GM19324 (cell line): ENCODE measurements at regions not wholly inside any gene's neighbourhood (a gene's known extent, or its start where the extent isn't known, plus 50 kb on each side); places are given as distances from the start of the nearest gene placed in this dataset.
"Not testable (repeated sequence)": the region's sequence is repeated elsewhere in the genome, so short reads cannot be mapped to it uniquely, and the experiment has no call there.

ENCODE experiments used
- ATAC-seq: cut with Tn5 transposase; IDR thresholded peaks from one replicate; pipeline ENCODE4 v1.9.1; 2021; ENCODE audit warnings: mild to moderate bottlenecking, moderate library complexity; ENCODE audit not compliant: unreplicated experiment, low FRiP score

GRCh38 chr18:57887543-57888383 lies 84.6 kb upstream of the ATP8B1 start:
- no peak for ATAC-seq

GRCh38 chr18:57885931-57886330 lies 82.8 kb upstream of the ATP8B1 start:
- no peak for ATAC-seq

- ATAC-seq: no peak
Observed at GRCh38 chr18:57882465-57882864, 79.3 kb upstream of the ATP8B1 start.

GRCh38 chr18:57881818-57882413 lies 78.8 kb upstream of the ATP8B1 start:
- ATAC-seq: peak; percentile 84

DNA sequence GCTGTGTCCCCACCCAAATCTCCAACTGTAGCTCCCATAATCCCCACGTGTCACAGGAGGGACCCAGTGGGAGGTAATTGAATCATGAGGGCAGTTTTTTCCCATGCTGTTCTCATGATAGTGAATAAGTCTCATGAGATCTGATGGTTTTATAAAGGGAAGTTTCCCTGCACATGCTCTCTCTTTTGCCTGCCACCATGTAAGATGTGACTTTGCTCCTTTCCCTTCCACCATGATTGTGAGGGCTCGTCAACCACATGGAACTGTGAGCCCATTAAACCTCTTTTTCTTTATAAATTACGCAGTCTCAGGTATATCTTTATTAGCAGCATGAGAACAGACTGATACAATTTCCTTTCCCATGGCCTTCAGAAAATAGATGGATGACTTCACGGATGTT lies 76.8 kb upstream of the ATP8B1 start:
- ATAC-seq: not testable (repeated sequence)

DNA sequence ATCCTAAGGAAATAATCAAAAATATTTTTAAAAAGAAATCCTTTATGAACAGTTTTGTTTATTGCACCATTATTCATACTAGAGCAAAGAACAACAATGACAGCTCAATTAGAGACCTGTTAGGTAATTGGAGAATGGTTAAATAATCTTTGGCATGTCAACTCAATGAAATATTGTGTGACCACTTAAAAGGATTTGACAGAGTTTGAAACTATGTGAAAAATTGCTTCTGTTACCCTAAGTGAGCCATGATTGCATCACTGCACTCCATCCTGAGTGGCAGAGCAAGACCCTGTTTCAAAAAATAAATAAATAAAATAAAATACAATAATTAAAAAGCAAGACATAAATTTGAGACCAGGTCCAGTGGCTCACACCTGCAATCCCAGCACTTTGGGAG lies 66.1 kb upstream of the ATP8B1 start:
- ATAC-seq: no peak

GRCh38 chr18:57866355-57866754 lies 63.2 kb upstream of the ATP8B1 start:
- ATAC-seq: no peak

DNA sequence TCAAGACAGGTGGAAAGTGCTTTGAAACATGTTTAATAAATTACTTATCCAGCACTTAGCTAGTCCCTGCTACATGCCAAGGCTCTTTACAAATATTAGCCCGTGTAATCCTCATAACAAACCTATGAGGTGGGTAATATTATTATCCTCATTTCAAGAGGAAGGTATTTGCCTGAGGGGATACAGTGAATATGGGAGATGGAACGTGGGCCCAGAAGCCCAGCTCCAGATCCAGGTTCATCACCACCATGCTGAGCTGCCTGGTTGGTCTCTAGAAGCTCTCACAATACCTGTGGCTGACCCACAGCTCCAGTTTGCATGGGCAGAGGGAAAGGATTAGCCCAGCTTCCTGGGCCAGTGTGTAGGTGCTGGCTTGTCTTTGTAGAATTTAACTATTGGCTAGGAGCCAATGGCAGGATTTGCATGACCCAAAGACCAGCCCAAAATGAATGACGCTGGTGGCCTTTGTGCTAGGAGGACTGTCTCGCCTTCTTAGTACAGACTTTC lies 61.6 kb upstream of the ATP8B1 start:
- ATAC-seq: no peak

- ATAC-seq: no peak
Observed at GRCh38 chr18:57863706-57864105, 60.6 kb upstream of the ATP8B1 start.

DNA sequence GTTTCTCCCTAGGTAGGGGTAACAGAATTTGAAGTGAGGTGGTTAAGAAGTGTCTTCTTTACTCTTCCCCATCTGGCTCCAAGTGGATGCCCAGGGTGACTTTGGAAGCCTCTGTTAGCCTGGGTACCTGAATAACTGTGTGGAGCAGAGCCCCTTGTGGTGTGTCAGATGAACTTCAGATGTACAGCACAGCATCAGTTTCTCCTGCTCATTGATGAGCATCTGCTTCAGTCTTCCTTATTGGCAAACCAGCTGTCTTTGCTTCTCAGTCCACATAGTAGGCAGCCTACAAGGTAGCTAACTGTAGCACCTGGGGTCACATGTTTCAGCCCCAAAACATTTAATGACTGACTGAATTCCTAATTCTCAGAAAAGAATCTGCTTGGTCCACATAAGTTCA lies 56.2 kb upstream of the ATP8B1 start:
- peak; percentile 66 for ATAC-seq

DNA sequence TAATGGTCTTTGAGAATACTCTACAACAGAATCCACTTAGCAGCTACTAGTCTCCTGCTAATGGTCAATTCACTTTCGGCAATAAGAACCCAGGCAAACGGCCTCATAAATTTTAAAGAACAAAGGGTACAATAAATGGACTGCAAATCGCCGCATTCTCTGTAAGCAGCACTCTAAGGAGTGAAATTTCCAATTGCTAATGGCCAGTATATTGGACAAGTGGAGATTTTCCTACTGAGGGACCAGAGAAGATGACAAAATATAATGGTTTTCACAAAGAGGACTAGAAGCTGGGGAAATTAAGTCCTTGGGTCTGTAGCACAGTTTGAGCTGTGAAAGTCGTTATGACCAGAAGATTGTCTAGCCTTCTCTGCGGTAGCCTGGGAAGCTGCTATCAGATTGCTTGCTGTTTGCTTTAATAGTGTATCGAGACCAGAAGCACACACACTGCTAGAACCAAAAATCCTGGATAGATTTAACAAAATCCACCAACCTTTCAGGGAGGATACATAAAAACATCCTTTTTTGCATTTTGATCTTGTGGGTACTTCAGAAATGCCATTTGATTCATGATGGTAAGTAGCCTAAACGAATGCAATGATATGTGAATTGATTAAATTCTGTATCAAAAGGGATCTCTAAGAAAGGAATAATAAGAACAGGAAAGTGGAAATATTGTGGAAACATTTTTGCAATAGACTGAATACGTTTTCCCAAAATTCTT lies 53.6 kb upstream of the ATP8B1 start:
- no peak for ATAC-seq

GRCh38 chr18:57856128-57856527 lies 53.0 kb upstream of the ATP8B1 start:
- no peak for ATAC-seq

DNA sequence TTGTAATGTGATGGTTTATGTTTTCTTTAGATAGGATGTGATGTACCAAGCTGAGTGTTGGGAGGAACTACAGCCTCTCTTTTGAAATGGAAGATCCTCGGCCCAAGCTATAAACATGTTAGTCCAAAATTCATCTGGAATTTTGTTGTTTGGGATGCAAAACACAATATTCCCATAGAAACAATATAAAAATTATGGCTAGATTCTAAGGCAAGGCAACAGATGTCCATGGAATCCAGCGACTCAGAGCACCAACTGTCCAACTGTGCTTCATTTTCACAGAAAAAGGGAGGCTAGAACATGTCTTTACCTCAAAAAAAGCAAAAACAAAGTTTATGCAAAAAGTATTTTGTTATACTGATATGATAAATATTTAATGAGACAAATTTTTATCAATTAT lies 52.4 kb upstream of the ATP8B1 start:
- ATAC-seq: no peak

- ATAC-seq: no peak
Observed at GRCh38 chr18:57854726-57855125, 51.6 kb upstream of the ATP8B1 start.

DNA sequence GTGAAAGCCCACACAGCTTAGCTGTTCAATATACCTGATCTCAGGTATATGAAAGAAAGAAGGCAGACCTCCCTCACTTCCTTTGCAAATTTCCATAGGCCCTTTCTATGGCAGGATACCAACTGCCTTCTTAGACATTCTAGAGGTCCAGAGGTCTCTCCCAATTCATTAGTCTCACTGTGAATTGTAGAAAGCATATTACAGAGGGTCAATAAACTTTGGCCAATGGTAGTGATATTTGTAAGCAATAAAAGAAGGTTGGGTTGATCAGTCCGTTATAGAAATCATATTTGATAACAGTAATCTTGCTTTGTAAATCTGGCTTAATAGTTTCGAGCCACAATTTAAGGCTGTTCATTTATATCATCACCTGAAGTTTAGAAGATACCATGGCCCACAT lies 50.7 kb upstream of the ATP8B1 start:
- no peak for ATAC-seq

GRCh38 chr18:57853133-57853532 lies 50.0 kb upstream of the ATP8B1 start:
- ATAC-seq: no peak
